Left renal cortex interstitium (tissue), 4 donors: ENCODE measurements at regions not wholly inside any gene's neighbourhood (a gene's known extent, or its start where the extent isn't known, plus 50 kb on each side); places are given as distances from the start of the nearest gene placed in this dataset.
"Not testable (repeated sequence)": the region's sequence is repeated elsewhere in the genome, so short reads cannot be mapped to it uniquely, and the experiment has no call there.

Experiments used
- DNase-seq, 4 donors: peaks; one replicate each; pipeline ENCODE4 v3.0.0-alpha.2; 2013; ENCODE audit warnings: low read depth in 4 of 4, low spot score in 2 of 4, missing footprints in 1 of 4

DNA sequence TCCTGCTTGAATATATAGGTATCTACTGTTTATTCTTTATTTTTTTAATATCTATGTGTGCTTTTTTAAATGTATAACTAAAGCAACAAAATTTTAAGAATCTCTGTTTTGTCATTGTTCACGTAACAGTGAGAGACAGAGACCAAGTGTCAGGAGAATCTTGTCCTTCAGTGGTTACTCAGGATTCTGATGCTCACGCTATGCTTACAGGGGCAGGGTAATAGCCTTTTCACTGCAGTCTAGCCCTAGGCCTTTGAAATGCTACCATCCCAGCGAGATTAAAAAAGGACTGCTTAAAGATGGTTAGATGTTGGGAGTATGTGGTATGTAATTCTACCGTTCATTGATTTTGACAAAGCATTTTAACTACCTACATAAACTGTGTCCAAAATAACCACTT, 71.6 kb upstream of the EGFR start:
- no peak for DNase-seq

DNA sequence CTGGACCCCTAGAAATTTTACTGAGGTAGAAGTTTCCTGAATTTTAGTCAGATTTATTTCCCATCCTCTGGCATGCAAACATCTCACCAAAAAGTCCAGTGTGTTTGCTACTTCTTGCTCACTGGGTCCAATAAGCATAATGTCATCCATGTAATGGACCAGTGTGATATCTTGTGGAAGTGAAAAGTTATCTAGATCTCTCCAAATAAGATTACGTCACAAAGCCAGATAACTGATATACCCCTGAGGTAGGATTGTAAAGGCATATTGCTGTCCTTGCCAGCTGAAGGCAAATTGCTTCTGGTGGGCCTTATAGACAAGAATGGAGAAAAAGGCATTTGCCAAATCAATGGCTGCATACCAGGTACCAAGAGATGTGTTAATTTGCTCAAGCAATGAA, 69.3 kb upstream of the EGFR start:
- not testable (repeated sequence) for DNase-seq

DNA sequence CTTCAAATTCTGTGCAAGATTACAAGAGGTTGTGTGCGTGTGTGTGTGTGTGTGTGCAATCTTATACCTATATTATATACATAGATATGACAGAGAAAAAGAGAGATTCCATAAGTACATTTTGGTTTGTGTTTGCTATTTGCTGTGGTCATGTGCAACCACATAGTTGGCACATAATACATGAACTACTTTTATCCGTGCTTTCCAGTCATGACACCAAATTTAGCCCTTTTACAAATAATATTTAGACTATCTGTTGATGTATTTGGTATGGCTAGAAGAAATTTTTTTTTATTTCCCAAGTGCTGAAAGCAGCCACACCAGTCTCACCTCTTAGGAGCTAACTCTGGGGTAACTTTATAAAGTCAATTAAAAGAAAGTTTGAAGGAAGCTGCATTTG, 63.5 kb upstream of the EGFR start:
- DNase-seq, result no peak

DNA sequence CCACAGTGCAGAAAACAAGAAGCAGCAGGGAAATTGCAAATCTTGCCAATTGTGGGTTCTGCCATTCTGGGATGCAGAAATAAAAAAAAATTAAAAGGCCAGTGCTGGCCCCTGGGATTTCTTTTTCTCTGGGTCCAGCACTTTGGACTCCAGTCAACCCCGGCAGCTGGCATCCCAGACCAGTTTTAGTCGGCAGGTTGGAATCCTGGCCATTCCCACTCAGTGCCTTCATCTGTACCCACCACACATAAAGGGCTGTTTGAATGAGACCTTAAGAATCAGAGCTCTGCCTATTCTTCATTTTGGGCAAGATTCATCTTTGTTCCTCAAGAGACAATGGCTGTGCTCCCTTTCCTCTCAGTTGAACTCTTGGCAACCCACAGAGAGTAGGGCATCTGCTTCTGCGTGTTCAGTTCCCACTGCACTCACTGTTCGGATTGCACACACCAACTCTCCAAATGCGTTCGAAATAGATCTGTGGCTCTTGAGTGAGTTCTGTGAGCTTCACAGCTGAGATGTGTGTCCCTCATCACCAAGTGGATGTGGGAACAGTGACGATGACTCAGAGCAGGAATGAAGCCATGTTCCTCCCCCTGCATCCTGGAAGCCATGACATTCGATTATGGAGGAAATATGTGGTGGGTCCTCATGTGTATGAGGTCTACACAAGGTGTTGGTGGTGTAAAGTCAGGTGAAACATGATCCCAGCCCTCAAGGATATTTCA, 63.0 kb upstream of the EGFR start:
- no peak for DNase-seq

DNA sequence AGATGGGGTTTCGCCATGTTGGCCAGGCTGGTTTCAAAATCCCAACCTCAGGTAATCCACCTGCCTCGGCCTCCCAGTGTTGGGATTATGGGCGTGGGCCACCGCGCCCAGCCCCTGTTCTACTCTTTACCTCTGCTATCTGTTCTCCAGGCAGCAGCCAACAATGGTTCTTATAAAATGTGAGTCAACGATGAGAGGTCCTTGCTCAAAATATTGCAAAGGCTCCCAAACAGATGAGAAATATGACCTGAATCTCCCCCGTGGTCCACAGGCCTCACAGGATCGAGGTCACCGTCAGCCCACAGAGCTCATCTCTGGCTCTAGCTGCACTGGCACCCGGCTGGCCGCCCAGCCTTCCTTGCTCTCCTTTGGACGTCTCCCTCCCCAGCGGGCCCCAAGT, 62.0 kb upstream of the EGFR start:
- no peak for DNase-seq

DNA sequence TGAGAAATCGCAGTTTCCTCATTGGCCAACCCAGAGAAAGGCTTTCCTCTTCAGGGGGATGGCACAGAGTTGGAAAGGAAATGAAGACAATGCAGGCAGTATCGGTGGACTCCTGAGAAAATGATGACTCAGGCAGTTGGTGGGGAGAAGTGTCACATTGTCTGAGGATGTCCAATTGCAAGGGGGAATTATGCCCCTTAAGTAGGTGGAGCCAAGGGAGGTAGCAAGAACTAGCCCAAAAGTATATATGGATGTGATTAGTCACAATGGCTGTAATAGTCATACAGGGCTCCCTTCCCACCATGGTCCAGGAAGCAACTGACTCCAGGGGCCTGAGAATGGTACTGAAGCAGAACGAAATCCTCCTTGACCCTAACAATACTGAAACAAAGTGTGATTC, 58.3 kb upstream of the EGFR start:
- DNase-seq, result no peak

DNA sequence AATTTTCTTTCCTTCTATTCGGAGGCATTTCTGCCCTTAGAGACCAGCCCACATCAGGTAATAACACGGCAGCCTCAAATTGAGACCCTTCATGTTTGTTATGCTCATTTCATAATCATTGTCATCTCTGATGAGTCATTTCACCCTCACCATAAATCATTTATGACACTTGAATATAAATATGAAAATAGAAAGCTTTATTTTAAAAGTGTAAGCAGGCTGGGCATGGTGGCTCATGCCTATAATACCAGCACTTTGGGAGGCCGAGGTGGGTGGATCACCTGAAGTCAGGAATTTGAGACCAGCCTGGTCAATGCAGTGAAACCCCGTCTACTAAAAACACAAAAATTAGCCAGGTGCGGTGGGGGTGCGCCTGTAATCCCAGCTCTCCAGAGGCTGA, 57.4 kb upstream of the EGFR start:
- DNase-seq, result no peak

DNA sequence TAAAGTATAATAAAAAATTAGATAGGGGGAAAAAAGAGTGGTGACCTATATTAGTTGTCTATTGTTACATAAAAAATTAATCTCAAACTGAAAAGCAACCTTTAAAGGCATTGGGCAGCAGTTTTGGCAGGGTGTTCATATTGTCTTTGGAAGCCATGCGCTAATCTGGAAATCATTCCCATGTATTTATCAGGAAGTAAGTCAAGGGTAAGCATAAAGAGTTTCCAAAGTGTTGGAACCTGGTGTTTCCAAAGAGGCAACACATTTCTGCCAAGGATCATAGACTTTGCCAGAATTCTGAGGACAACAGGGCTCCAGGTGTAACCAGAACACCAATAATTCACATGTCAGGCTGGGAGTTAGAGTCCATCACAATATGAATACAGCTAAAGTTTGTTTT, 55.7 kb upstream of the EGFR start:
- no peak for DNase-seq

DNA sequence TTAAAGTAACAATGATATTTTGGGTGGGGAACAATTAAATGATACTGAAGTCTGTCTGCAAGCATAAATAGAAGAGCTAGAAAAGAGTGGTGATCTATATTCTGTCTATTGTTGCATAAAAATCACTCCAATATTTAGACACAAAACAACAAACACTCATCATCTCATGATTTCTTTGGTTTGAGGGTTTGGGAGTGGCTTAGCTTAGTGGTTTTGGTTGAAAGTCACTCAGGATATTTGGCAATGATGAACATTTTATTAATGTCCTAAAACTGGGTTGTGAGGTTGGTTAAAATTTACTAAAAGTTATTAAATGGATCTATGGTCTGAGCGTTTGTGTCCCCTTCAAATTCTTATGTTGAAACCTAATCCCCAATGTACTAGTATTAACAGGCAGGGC, 54.7 kb upstream of the EGFR start:
- DNase-seq, result no peak

DNA sequence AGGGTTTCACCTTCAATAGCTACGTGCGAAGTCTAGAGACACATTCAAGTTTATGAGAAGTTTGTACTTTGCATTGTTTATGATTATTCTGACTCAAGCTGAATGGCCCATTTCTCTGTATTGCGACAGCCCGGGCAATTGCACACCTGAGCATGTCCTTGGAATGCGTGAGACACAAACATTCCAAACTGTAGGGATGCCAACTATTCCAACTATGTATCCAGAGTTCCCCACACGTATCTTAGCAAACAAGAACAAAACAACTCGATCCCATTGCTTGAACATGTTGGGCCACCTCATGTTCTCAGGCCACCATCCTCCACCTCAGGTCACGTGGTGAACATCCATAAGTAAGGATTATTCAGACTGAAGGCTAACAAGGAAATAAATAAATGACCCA, 51.4 kb upstream of the EGFR start:
- DNase-seq, result no peak

DNA sequence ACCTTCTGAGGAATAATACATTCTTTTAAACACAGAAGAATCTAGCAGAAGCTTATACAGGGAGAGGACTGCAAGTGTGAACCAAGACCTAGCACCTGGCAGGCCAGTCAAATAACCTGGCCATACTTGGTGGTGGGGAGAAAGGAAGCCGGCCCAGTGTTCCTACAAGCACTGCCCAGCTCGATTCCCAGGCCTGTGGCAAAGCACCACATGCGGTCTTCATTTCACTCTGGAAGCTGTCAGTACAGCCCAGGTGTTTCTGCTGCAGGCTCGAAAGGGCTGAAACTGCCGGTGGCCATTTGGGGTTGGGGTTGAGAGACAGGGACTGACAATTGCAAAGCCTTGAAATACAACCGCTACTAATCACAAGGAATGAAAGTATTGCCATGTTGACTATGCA, 50.8 kb upstream of the EGFR start:
- no peak for DNase-seq
